ENCODE measurements at regions not wholly inside any gene's neighbourhood (a gene's known extent, or its start where the extent isn't known, plus 50 kb on each side); places are given as distances from the start of the nearest gene placed in this dataset.

GRCh38 chr17:71825687-71826086, 295.1 kb upstream of the SOX9 start:
- no peak for TF ChIP-seq POLR2A (IDR thresholded peaks at IDR 0.05)
- TF ChIP-seq, protein P1, sequence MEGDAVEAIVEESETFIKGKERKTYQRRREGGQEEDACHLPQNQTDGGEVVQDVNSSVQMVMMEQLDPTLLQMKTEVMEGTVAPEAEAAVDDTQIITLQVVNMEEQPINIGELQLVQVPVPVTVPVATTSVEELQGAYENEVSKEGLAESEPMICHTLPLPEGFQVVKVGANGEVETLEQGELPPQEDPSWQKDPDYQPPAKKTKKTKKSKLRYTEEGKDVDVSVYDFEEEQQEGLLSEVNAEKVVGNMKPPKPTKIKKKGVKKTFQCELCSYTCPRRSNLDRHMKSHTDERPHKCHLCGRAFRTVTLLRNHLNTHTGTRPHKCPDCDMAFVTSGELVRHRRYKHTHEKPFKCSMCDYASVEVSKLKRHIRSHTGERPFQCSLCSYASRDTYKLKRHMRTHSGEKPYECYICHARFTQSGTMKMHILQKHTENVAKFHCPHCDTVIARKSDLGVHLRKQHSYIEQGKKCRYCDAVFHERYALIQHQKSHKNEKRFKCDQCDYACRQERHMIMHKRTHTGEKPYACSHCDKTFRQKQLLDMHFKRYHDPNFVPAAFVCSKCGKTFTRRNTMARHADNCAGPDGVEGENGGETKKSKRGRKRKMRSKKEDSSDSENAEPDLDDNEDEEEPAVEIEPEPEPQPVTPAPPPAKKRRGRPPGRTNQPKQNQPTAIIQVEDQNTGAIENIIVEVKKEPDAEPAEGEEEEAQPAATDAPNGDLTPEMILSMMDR (IDR thresholded peaks at IDR 0.05) = no peak
- TF ChIP-seq POLR2AphosphoS5 (IDR thresholded peaks at IDR 0.05) = no peak
